Colonic mucosa (tissue), 4 donors: ENCODE measurements at regions not wholly inside any gene's neighbourhood (a gene's known extent, or its start where the extent isn't known, plus 50 kb on each side); places are given as distances from the start of the nearest gene placed in this dataset.

Source experiments
- DNase-seq: peaks from one replicate; pipeline ENCODE4 v3.0.0-alpha.2; 2020
- H3K27ac ChIP-seq: fragments of 200-600 bp; one replicate; pipeline ENCODE4 v1.8.0; 2021
- H3K27me3 ChIP-seq: fragments of 200-600 bp; one replicate; pipeline ENCODE4 v1.8.0; 2021
- H3K36me3 ChIP-seq: fragments of 200-600 bp; one replicate; pipeline ENCODE4 v1.8.0; 2021
- H3K4me1 ChIP-seq: fragments of 200-600 bp; one replicate; pipeline ENCODE4 v1.8.0; 2021; ENCODE audit warnings: mild to moderate bottlenecking
- H3K4me3 ChIP-seq: fragments of 200-600 bp; one replicate; pipeline ENCODE4 v1.8.0; 2021
- H3K9ac ChIP-seq, 2 donors: one replicate each; pipeline ENCODE4 v1.7.0; 2013; ENCODE audit warnings: control low read depth in 2 of 2, low read depth in 2 of 2, low read length in 2 of 2
- H3K9me3 ChIP-seq: fragments of 200-600 bp; one replicate; pipeline ENCODE4 v1.8.0; 2021
- CTCF ChIP-seq: fragments of 200-600 bp; IDR thresholded peaks from one replicate; pipeline ENCODE4 v1.8.0; 2022; ENCODE audit warnings: antibody characterized with exemption, mild to moderate bottlenecking
- intact Hi-C: fragments of 100-400 bp; cut with DNase I; formaldehyde crosslinking; loops from one replicate; pipeline ENCODE4 v1.14.1; 2022
- donor health status: healthy.
- donor health status: DM: no; HTN: no; CAD: no.
- donor health status: DM: no; HTN: no; CAD: no.

GRCh38 chr1:67589519-67590233 is 95.3 kb upstream of the GADD45A start:
- Histone ChIP-seq H3K4me1 (no peaks in the 10 kb centered on the region), H3K27me3 (no peaks in the 10 kb centered on the region), H3K36me3 (no peaks in the 10 kb centered on the region), H3K9ac (no peak overlapping the region), H3K9me3 (no peaks in the 10 kb centered on the region), H3K4me3 (no peak overlapping the region), H3K27ac (no peak overlapping the region)
- DNase-seq, result no peak
- intact Hi-C loops, result no loop called here
- TF ChIP-seq CTCF, result no peak

GRCh38 chr1:67590329-67590728 is 94.7 kb upstream of the GADD45A start:
- H3K36me3 ChIP-seq, result no peaks in the 10 kb centered on the region
- no peak overlapping the region for H3K27ac ChIP-seq
- TF ChIP-seq CTCF, result no peak
- no peaks in the 10 kb centered on the region for H3K9me3 ChIP-seq
- H3K4me1 ChIP-seq, result no peaks in the 10 kb centered on the region
- intact Hi-C loops, result no loop called here
- H3K27me3 ChIP-seq, result no peaks in the 10 kb centered on the region
- DNase-seq, result no peak
- no peak overlapping the region for H3K9ac ChIP-seq
- H3K4me3 ChIP-seq, result no peak overlapping the region

DNA sequence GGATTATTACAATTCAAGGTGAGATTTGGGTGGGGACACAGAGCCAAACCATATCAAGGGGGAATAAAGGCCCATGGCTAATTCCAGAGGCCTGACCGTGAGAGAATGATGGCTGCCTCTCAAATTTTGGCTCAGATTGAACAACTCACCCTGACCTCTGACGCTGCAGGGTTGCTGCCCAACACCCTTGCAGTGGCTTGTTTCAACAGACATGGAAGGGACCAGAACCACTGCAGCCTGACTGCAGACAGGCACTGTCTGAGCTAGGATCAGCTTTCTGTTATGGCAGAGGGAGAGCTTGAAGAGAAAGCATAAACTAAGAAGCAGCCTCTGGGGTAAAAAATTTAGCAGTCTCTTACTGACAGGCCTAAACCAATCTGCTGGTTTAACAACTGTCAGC is 90.2 kb upstream of the GADD45A start:
- no peak for TF ChIP-seq CTCF

DNA sequence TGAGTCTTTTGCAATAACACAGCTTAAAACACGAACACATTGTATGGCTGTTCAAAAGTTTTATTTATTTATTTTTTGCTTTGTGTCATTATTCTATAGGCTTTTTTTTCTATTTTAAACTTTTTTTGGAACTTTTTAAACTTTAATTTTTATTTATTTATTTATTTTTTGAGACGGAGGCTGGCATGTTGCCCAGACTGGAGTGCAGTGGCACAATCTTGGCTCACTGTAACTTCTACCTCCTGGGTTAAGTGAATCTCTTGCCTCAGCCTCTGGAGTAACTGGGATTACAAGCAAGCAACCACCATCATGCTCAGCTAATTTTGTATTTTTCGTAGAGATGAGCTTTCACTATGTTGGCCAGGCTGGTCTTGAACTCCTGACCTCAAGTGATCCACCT is 88.3 kb upstream of the GADD45A start:
- DNase-seq, result no peak
- intact Hi-C loops, result no loop called here
- Histone ChIP-seq H3K4me3 (no peak overlapping the region), H3K36me3 (no peaks in the 10 kb centered on the region), H3K9me3 (no peaks in the 10 kb centered on the region), H3K9ac (no peak overlapping the region), H3K27ac (no peak overlapping the region), H3K4me1 (no peaks in the 10 kb centered on the region), H3K27me3 (no peaks in the 10 kb centered on the region)
- no peak for TF ChIP-seq CTCF

More for the DNA sequence above, 90.2 kb upstream of the GADD45A start:
- H3K36me3 ChIP-seq, result no peaks in the 10 kb centered on the region
- H3K9me3 ChIP-seq, result no peaks in the 10 kb centered on the region
- H3K27me3 ChIP-seq, result no peaks in the 10 kb centered on the region
- H3K9ac ChIP-seq, result no peak overlapping the region
- no peak for DNase-seq
- H3K4me1 ChIP-seq, result no peaks in the 10 kb centered on the region
- no peak overlapping the region for H3K4me3 ChIP-seq
- no peak overlapping the region for H3K27ac ChIP-seq
- intact Hi-C loops, result no loop called here

DNA sequence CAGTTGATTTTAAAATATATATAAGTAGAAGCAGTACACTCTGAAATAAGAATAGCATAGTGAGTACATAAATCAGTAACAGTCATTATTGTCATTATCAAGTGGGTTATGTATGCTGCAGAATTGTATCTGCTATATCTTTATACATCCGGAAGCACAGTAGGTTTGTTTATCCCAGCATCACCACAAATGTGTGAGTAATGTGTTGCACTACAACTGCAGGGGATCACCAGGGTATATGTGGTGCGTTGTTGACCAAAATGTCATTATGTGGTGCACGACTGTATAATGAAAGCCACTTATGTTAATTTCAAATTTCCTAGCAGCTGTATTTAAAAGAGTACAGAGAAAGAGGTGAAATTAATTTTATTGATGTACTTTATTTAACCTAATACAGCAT is 87.7 kb upstream of the GADD45A start:
- Histone ChIP-seq H3K36me3 (no peaks in the 10 kb centered on the region), H3K4me1 (no peaks in the 10 kb centered on the region), H3K27ac (no peak overlapping the region), H3K9me3 (no peaks in the 10 kb centered on the region), H3K4me3 (no peak overlapping the region), H3K9ac (no peak overlapping the region), H3K27me3 (no peaks in the 10 kb centered on the region)
- no peak for DNase-seq
- no peak for TF ChIP-seq CTCF
- intact Hi-C loops, result no loop called here
